Activated CD4-positive, alpha-beta T cell treated with anti-CD3 and anti-CD28 coated beads, Interleukin-10, Interleukin-2, amounts not matched to agents 100 ng/mL and 50 ng/mL, durations not matched to agents 16 hours and 8 hours (primary cell): ENCODE measurements at regions not wholly inside any gene's neighbourhood (a gene's known extent, or its start where the extent isn't known, plus 50 kb on each side); places are given as distances from the start of the nearest gene placed in this dataset.

ENCODE experiments used
- DNase-seq: peaks from one replicate; pipeline ENCODE4 v3.0.0-alpha.2; 2020

DNA sequence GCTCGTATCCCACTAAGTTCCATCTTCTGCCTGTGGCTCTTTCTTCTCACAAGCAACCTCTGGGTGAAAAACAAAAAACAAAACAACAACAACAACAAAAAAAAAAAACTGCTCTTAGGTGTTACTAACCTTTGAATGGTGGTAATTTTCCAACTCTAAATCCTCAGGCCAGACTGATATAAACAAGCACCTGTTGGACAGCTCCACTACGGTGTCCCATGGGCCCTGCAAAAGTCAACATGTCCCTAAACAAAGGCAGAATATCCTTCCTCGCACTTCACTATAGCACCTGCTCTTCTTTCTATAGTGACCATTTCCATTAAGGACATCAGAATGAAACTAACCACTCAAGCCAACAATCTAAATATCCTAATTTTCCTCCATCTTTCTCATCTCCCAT is 54.6 kb upstream of the PARM1 start:
- DNase-seq = no peak

GRCh38 chr4:74875451-74875850 is 57.5 kb upstream of the PARM1 start:
- no peak for DNase-seq

DNA sequence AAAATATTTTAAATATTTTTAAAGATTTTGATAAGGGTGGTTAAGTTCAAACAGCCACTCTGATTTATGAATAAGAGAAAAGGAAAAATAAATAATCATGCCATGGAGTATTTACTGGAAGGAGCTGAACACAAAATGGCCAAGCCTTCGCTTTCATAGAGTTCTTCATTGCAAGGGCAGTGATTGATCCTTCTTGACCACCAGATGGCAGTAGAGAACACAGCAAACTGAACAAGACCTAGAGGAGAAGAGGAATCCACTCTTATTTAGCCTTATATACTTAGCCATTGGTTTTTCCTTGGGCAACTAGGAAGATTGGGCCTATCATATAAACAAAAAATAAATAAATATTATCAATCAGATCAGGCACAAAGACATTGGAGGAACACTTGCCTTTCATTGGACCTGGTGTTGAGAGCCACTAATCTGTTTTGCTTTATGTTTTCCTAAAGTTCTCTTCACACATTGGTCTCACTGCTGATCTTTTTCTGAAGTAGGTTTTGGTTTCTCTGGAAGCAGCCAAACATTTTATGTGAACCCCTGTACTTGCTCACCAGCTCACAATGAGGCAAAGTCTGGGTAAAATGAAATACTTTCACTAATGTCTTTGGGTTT is 58.1 kb upstream of the PARM1 start:
- DNase-seq = peak; percentile 65

- no peak for DNase-seq
These were observed 59.2 kb upstream of the PARM1 start for GRCh38 chr4:74873545-74874301.

GRCh38 chr4:74858921-74859562 is 64.7 kb upstream of the BTC start:
- DNase-seq = no peak

DNA sequence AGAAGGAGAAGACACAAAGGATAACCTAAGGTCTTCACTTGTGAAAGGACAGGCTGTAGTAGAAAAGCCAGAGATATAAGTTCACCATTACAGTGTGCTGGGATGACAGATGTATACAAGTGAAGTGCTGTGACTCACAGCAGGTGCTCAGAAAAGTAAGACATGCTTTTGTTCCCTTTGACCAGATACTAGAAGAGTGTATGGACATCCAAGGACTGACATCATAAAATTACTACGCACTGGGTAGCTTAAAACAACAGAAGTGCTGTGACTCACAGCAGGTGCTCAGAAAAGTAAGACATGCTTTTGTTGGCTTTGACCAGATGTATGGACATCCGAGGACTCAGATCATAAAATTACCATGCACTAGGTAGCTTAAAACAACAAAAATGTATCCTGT is 61.6 kb upstream of the BTC start:
- DNase-seq = no peak

DNA sequence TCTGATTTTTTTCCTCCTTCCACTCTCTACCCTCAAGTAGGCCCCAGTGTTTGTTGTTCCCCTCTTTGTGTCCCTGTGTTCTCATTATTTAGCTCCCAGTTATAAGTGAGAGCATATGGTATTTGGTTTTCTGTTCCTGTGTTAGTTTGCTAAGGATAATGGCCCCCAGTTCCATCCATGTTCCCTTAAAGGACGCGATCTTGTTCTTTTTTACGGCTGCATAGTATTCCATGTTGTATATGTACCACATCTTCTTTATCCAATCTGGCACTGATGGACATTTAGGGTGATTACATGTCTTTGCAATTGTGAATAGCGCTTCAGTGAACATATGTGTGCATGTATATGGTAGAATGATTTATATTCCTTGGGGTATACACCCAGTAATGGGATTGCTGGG is 54.5 kb upstream of the BTC start:
- no peak for DNase-seq

DNA sequence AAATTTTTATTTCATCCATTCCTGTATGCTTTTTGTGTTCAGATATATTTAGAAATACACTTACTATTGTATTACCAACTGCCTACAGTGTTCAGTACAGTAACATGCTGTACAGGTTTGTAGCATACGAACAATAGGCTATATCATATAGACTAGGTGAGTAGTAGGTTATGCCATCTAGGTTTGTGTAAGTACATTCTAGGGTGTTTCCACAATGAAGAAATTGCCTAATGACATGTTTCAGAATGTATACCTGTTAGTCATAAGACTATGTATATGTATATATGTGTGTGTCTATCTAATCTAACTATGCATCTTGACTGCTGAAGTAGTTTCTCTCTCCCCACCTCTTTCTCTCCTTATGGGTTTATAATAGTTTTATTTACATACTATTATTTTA is 51.5 kb upstream of the BTC start:
- no peak for DNase-seq
